ENCODE measurements at regions not wholly inside any gene's neighbourhood (a gene's known extent, or its start where the extent isn't known, plus 50 kb on each side); places are given as distances from the start of the nearest gene placed in this dataset.
"Not testable (repeated sequence)": the region's sequence is repeated elsewhere in the genome, so short reads cannot be mapped to it uniquely, and the experiment has no call there.

DNA sequence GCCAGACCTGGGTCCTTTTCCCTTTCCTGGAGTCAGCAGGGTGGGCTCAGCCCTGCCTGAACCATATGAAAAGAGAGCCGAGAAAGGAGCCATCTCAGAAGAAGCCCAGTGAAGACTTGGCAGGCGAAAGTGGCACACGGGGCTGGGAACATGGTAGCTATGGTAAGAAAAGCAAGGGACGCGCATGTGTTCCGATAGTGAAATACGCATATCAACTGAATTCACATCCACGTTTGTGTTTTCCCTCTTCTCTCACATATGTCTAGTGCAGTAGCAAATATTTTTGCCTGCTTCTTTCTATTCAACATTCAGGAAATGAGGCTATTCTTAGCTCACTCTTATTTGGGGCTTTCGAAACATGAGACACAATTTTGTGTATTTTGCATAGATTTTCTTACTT lies 54.1 kb upstream of the PEG3 start:
- Histone ChIP-seq H3K4me1 (ENCODE audit: control extremely low read depth in 1 of 4, control insufficient read depth in 4 of 4, insufficient read depth in 4 of 4, low read length in 3 of 4) (no peaks in the 10 kb centered on the region), H3K9me3 (ENCODE audit: control extremely low read depth in 1 of 5, control insufficient read depth in 4 of 5, insufficient read depth in 2 of 5, low read depth in 1 of 5, low read length in 4 of 5) (peaks cover 0 to 25% (median 3%) of the 10 kb centered on the region in 5 experiments), H3K4me3 (ENCODE audit: control insufficient read depth in 1 of 7, extremely low read depth in 1 of 7, insufficient read depth in 4 of 7, low read depth in 2 of 7, low read length in 6 of 7) (no peak overlapping the region), H3K36me3 (ENCODE audit: control insufficient read depth in 4 of 4, insufficient read depth in 4 of 4, low read length in 3 of 4) (no peaks in the 10 kb centered on the region), H3K27me3 (replicated peaks in 2 of 5; ENCODE audit: control insufficient read depth in 4 of 5, insufficient read depth in 5 of 5, low read length in 4 of 5) (no peaks in the 10 kb centered on the region), H3K27ac (ENCODE audit: insufficient read depth in 1 of 2, low read depth in 1 of 2, low read length in 2 of 2, poor library complexity in 1 of 2, severe bottlenecking in 2 of 2) (no peak overlapping the region)
- POLR2A ChIA-PET: no interaction called here
- WGBS (ENCODE audit: insufficient coverage): 85% methylated on average over 8 of the region's 9 CpGs
- no peak for DNase-seq
- CTCF ChIA-PET: no interaction called here

GRCh38 chr19:56896095-56896494 lies 55.6 kb upstream of the PEG3 start:
- Histone ChIP-seq H3K4me1 (ENCODE audit: control extremely low read depth in 1 of 4, control insufficient read depth in 4 of 4, insufficient read depth in 4 of 4, low read length in 3 of 4) (no peaks in the 10 kb centered on the region), H3K36me3 (ENCODE audit: control insufficient read depth in 4 of 4, insufficient read depth in 4 of 4, low read length in 3 of 4) (no peaks in the 10 kb centered on the region), H3K4me3 (ENCODE audit: control insufficient read depth in 1 of 7, extremely low read depth in 1 of 7, insufficient read depth in 4 of 7, low read depth in 2 of 7, low read length in 6 of 7) (no peak overlapping the region), H3K27ac (ENCODE audit: insufficient read depth in 1 of 2, low read depth in 1 of 2, low read length in 2 of 2, poor library complexity in 1 of 2, severe bottlenecking in 2 of 2) (no peak overlapping the region), H3K9me3 (ENCODE audit: control extremely low read depth in 1 of 5, control insufficient read depth in 4 of 5, insufficient read depth in 2 of 5, low read depth in 1 of 5, low read length in 4 of 5) (peaks cover 0 to 26% (median 7%) of the 10 kb centered on the region in 5 experiments), H3K27me3 (replicated peaks in 2 of 5; ENCODE audit: control insufficient read depth in 4 of 5, insufficient read depth in 5 of 5, low read length in 4 of 5) (no peaks in the 10 kb centered on the region)
- no peak for DNase-seq
- ChIA-PET POLR2A (no interaction called here), CTCF (no interaction called here)
- 88% methylated on average over 3 of the region's 3 CpGs for WGBS (ENCODE audit: insufficient coverage)

DNA sequence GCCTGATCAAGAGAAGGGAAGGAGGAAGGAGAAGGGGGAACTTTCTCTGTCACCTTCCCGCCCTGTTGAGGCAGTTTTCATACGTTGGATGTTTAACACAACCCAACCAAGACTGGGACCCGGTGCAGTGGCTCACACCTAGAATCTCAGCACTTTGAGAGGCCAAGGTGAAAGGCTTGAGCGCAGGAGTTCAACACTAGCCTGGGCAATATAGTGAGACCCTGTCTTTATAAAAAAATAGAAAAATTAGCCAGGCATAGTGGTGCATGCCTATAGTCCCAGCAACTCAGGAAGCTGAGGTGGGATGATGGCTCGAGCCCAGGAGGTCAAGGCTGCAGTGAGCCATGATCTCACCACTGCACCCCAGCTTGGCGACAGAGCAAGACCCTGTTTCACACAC lies 59.4 kb upstream of the PEG3 start:
- H3K27me3 ChIP-seq (replicated peaks in 2 of 5; ENCODE audit: control insufficient read depth in 4 of 5, insufficient read depth in 5 of 5, low read length in 4 of 5): no peaks in the 10 kb centered on the region
- no peak overlapping the region for H3K4me3 ChIP-seq (ENCODE audit: control insufficient read depth in 1 of 7, extremely low read depth in 1 of 7, insufficient read depth in 4 of 7, low read depth in 2 of 7, low read length in 6 of 7)
- H3K36me3 ChIP-seq (ENCODE audit: control insufficient read depth in 4 of 4, insufficient read depth in 4 of 4, low read length in 3 of 4): no peaks in the 10 kb centered on the region
- no peak overlapping the region for H3K27ac ChIP-seq (ENCODE audit: insufficient read depth in 1 of 2, low read depth in 1 of 2, low read length in 2 of 2, poor library complexity in 1 of 2, severe bottlenecking in 2 of 2)
- WGBS (ENCODE audit: insufficient coverage): 95% methylated on average over 3 of the region's 6 CpGs
- no peak for DNase-seq
- H3K9me3 ChIP-seq (ENCODE audit: control extremely low read depth in 1 of 5, control insufficient read depth in 4 of 5, insufficient read depth in 2 of 5, low read depth in 1 of 5, low read length in 4 of 5): peaks cover 0 to 16% (median 5%) of the 10 kb centered on the region in 5 experiments
- CTCF ChIA-PET: no interaction called here
- no peaks in the 10 kb centered on the region for H3K4me1 ChIP-seq (ENCODE audit: control extremely low read depth in 1 of 4, control insufficient read depth in 4 of 4, insufficient read depth in 4 of 4, low read length in 3 of 4)
- POLR2A ChIA-PET: no interaction called here

- H3K36me3 ChIP-seq (ENCODE audit: control insufficient read depth in 4 of 4, insufficient read depth in 4 of 4, low read length in 3 of 4): no peaks in the 10 kb centered on the region
- H3K27ac ChIP-seq (ENCODE audit: insufficient read depth in 1 of 2, low read depth in 1 of 2, low read length in 2 of 2, poor library complexity in 1 of 2, severe bottlenecking in 2 of 2): no peak overlapping the region
- DNase-seq: no peak
- no peaks in the 10 kb centered on the region for H3K27me3 ChIP-seq (replicated peaks in 2 of 5; ENCODE audit: control insufficient read depth in 4 of 5, insufficient read depth in 5 of 5, low read length in 4 of 5)
- no peak overlapping the region for H3K4me3 ChIP-seq (ENCODE audit: control insufficient read depth in 1 of 7, extremely low read depth in 1 of 7, insufficient read depth in 4 of 7, low read depth in 2 of 7, low read length in 6 of 7)
- H3K4me1 ChIP-seq (ENCODE audit: control extremely low read depth in 1 of 4, control insufficient read depth in 4 of 4, insufficient read depth in 4 of 4, low read length in 3 of 4): no peaks in the 10 kb centered on the region
- peaks cover 0 to 16% (median 5%) of the 10 kb centered on the region in 5 experiments for H3K9me3 ChIP-seq (ENCODE audit: control extremely low read depth in 1 of 5, control insufficient read depth in 4 of 5, insufficient read depth in 2 of 5, low read depth in 1 of 5, low read length in 4 of 5)
- ChIA-PET CTCF (no interaction called here), POLR2A (no interaction called here)
- 96% methylated on average over 10 of the region's 12 CpGs for WGBS (ENCODE audit: insufficient coverage)
These were observed 60.1 kb upstream of the PEG3 start for GRCh38 chr19:56900573-56901097.

DNA sequence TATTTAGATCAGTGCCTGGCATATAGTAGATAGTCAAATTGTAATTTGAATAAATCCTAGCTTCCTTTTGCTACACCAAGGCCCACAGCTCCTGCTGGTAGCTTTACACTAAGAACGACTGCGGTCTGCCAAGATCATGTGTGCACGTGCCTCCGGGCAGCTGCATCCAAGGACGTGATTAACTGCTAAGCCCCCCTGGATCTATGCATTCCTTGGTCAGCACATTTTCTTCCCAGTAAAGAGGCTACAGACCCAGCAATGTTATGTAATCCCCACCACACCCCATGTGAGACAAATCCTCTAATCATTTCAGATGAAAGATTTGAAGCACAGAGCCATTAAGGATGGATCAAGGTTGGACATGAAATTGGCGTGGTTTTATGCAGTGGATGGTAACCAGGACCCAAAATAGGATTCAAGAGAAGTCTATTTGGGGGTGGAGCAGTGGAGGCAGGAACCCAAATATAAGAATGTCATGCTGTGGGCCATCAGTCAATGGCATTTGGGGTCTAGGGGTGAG lies 65.2 kb upstream of the PEG3 start:
- ChIA-PET POLR2A (interaction anchor here (0.6 kb wide), 1 partner anchor 28 kb away, joined by 3 read pairs; no protein-coding TSS in a partner anchor), CTCF (no interaction called here)
- H3K4me3 ChIP-seq (ENCODE audit: control insufficient read depth in 1 of 7, extremely low read depth in 1 of 7, insufficient read depth in 4 of 7, low read depth in 2 of 7, low read length in 6 of 7): no peak overlapping the region
- H3K9me3 ChIP-seq (ENCODE audit: control extremely low read depth in 1 of 5, control insufficient read depth in 4 of 5, insufficient read depth in 2 of 5, low read depth in 1 of 5, low read length in 4 of 5): peaks cover 0 to 18% (median 0%) of the 10 kb centered on the region in 5 experiments
- DNase-seq: no peak
- no peaks in the 10 kb centered on the region for H3K4me1 ChIP-seq (ENCODE audit: control extremely low read depth in 1 of 4, control insufficient read depth in 4 of 4, insufficient read depth in 4 of 4, low read length in 3 of 4)
- H3K36me3 ChIP-seq (ENCODE audit: control insufficient read depth in 4 of 4, insufficient read depth in 4 of 4, low read length in 3 of 4): no peaks in the 10 kb centered on the region
- no peaks in the 10 kb centered on the region for H3K27me3 ChIP-seq (replicated peaks in 2 of 5; ENCODE audit: control insufficient read depth in 4 of 5, insufficient read depth in 5 of 5, low read length in 4 of 5)
- H3K27ac ChIP-seq (ENCODE audit: insufficient read depth in 1 of 2, low read depth in 1 of 2, low read length in 2 of 2, poor library complexity in 1 of 2, severe bottlenecking in 2 of 2): no peak overlapping the region
- 92% methylated on average over 6 of the region's 6 CpGs for WGBS (ENCODE audit: insufficient coverage)

DNA sequence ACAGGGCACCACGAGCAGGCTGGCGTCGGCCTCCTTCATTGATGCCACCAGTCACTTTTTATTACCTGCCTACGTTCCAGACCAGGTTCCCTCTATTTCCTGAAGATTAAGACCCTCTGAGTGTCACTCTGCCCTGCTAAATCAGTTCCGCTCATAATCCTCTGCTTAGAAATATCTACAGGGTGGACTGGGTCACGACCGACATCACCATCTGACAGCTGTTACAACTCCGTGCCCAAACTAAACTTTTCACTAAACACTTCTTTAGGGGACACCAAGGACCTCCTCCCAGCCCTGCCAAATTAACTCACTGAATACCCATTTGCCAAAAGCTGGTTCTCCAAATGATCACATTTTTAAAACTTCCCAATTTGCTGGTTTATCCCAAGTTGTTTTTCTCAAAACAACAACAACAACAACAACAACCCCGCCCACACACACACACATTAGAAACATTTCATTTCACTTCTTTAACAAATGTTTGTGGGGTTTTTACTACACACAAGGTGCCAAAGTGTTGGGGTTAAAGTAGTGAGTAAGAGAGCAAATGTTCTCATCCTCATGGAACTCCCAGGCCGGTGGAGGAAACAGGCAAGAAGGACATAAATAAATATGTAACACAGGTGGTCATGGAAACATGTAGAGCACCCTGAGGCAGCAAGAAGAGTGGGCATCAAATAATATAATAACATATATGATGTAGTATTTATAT lies 72.0 kb upstream of the PEG3 start:
- H3K4me3 ChIP-seq (ENCODE audit: control insufficient read depth in 1 of 7, extremely low read depth in 1 of 7, insufficient read depth in 4 of 7, low read depth in 2 of 7, low read length in 6 of 7): no peak overlapping the region
- no peak for DNase-seq
- WGBS (ENCODE audit: insufficient coverage): 89% methylated on average over 9 of the region's 10 CpGs
- no peak overlapping the region for H3K27ac ChIP-seq (ENCODE audit: insufficient read depth in 1 of 2, low read depth in 1 of 2, low read length in 2 of 2, poor library complexity in 1 of 2, severe bottlenecking in 2 of 2)
- H3K9me3 ChIP-seq (ENCODE audit: control extremely low read depth in 1 of 5, control insufficient read depth in 4 of 5, insufficient read depth in 2 of 5, low read depth in 1 of 5, low read length in 4 of 5): peaks cover 0 to 22% (median 0%) of the 10 kb centered on the region in 5 experiments
- H3K27me3 ChIP-seq (replicated peaks in 2 of 5; ENCODE audit: control insufficient read depth in 4 of 5, insufficient read depth in 5 of 5, low read length in 4 of 5): no peaks in the 10 kb centered on the region
- ChIA-PET POLR2A (no interaction called here), CTCF (no interaction called here)
- no peaks in the 10 kb centered on the region for H3K4me1 ChIP-seq (ENCODE audit: control extremely low read depth in 1 of 4, control insufficient read depth in 4 of 4, insufficient read depth in 4 of 4, low read length in 3 of 4)
- H3K36me3 ChIP-seq (ENCODE audit: control insufficient read depth in 4 of 4, insufficient read depth in 4 of 4, low read length in 3 of 4): no peaks in the 10 kb centered on the region

DNA sequence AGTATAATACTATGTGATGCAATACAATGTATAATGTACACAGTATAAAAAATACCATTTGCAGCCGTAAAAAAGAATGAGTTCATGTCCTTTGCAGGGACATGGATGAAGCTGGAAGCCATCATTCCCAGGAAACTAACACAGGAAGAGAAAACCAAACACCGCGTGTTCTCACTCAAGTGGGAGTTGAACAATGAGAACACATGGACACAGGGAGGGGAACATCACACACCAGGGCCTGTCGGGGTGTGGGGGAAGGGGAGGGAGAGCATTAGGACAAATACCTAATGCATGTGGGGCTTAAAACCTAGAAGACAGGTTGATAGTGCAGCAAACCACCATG lies 72.6 kb upstream of the PEG3 start:
- POLR2A ChIA-PET; CTCF ChIA-PET; H3K4me1 ChIP-seq (ENCODE audit: control extremely low read depth in 1 of 4, control insufficient read depth in 4 of 4, insufficient read depth in 4 of 4, low read length in 3 of 4); H3K4me3 ChIP-seq (ENCODE audit: control insufficient read depth in 1 of 7, extremely low read depth in 1 of 7, insufficient read depth in 4 of 7, low read depth in 2 of 7, low read length in 6 of 7); H3K36me3 ChIP-seq (ENCODE audit: control insufficient read depth in 4 of 4, insufficient read depth in 4 of 4, low read length in 3 of 4); H3K27me3 ChIP-seq (replicated peaks in 2 of 5; ENCODE audit: control insufficient read depth in 4 of 5, insufficient read depth in 5 of 5, low read length in 4 of 5); DNase-seq; H3K27ac ChIP-seq (ENCODE audit: insufficient read depth in 1 of 2, low read depth in 1 of 2, low read length in 2 of 2, poor library complexity in 1 of 2, severe bottlenecking in 2 of 2): not testable (repeated sequence)
- peaks cover 0 to 18% (median 0%) of the 10 kb centered on the region in 5 experiments for H3K9me3 ChIP-seq (ENCODE audit: control extremely low read depth in 1 of 5, control insufficient read depth in 4 of 5, insufficient read depth in 2 of 5, low read depth in 1 of 5, low read length in 4 of 5)
- WGBS (ENCODE audit: insufficient coverage): 20% methylated on average over 2 of the region's 4 CpGs

All from common myeloid progenitor, CD34-positive (primary cell).